K562 (cell line): ENCODE measurements at regions not wholly inside any gene's neighbourhood (a gene's known extent, or its start where the extent isn't known, plus 50 kb on each side); places are given as distances from the start of the nearest gene placed in this dataset.

Experiments
- ATAC-seq: fragments of 200-7000 bp; cut with Tn5 transposase; 3 replicates; pipeline ENCODE4 v1.9.1; 2020; ENCODE audit warnings: moderate library complexity
- BruUV-seq: library from RNA; stranded (reverse); fragments of 400-500 nt; replicated peaks from 2 replicates; lab custom pipeline; 2021; lab: Mats Ljungman, UMichigan
- CTCF ChIA-PET: fragments of 300-600 bp; formaldehyde crosslinking; extraction: SDS; loops from one replicate; lab custom pipeline; 2021; ENCODE audit warnings: low intra/inter-chr PET ratio; lab: Yijun Ruan, JAX
- POLR2A ChIA-PET: fragments of 300-600, 350-650 bp; sonication (Branson Sonifier 250); formaldehyde crosslinking; extraction: SDS; loops from one replicate; lab custom pipeline; 2021; ENCODE audit warnings: antibody characterized with exemption, inconsistent platforms; lab: Yijun Ruan, JAX
- DNase-seq, 4 experiments: peaks; one replicate each; pipeline versions ENCODE4 v3.0.0 to v3.0.0-alpha.2; 2011 to 2018; ENCODE audit warnings: low spot score in 3 of 4, mixed read lengths in 3 of 4; ENCODE audit errors: extremely low read depth in 1 of 4
- FAIRE-seq: peaks from 2 replicates; lab custom pipeline; 2011; peaks lifted over from hg19 to GRCh38; lab: Jason Lieb, UNC
- H2AFZ ChIP-seq: 2 replicates; pipeline ENCODE4 v1.6.0; 2011; ENCODE audit warnings: low read depth, low read length, control low read depth, inconsistent platforms
- H3K27ac ChIP-seq: fragments of 200-600 bp; 3 replicates; pipeline ENCODE4 v1.8.0; 2011; ENCODE audit warnings: low read depth, mild to moderate bottlenecking, control low read depth, inconsistent platforms, low read length, moderate library complexity, mixed read lengths; ENCODE audit errors: extremely low read depth
- H3K27me3 ChIP-seq, 2 experiments: fragments of 300-600 bp in 1 of 2; 2 replicates in 1 of 2; 3 replicates in 1 of 2; pipeline versions ENCODE4 v1.6.0 to v1.8.0; 2011; ENCODE audit warnings: inconsistent platforms in 2 of 2, low read length in 2 of 2, mild to moderate bottlenecking in 1 of 2, mixed read lengths in 1 of 2, moderate library complexity in 1 of 2; ENCODE audit not compliant: control insufficient read depth in 2 of 2, insufficient read depth in 2 of 2
- H3K36me3 ChIP-seq: fragments of 300-600 bp; 3 replicates; pipeline ENCODE4 v1.8.0; 2011; ENCODE audit warnings: mild to moderate bottlenecking, low read length, inconsistent platforms; ENCODE audit not compliant: control insufficient read depth, insufficient read depth
- H3K4me1 ChIP-seq, 2 experiments: fragments of 200-600 bp in 1 of 2; replicated peaks in 1 of 2; 2 replicates in 1 of 2; 3 replicates in 1 of 2; pipeline versions ENCODE4 v1.5.1 to v1.8.0; 2011; ENCODE audit warnings: inconsistent platforms in 2 of 2, low read length in 2 of 2, mild to moderate bottlenecking in 1 of 2, mixed read lengths in 1 of 2, moderate library complexity in 1 of 2; ENCODE audit not compliant: control insufficient read depth in 2 of 2, insufficient read depth in 2 of 2
- H3K4me2 ChIP-seq: 2 replicates; pipeline ENCODE4 v1.6.1; 2011; ENCODE audit warnings: low read length, control low read depth, inconsistent platforms, mixed read lengths; ENCODE audit not compliant: insufficient read depth
- H3K4me3 ChIP-seq: fragments of 200-600 bp; sonication (generic), shearing (Covaris generic); 2 replicates; pipeline ENCODE4 v1.5.1; 2016; ENCODE audit warnings: control low read depth, inconsistent platforms
- H3K79me2 ChIP-seq: fragments of 200-600 bp; 3 replicates; pipeline ENCODE4 v1.8.0; 2011; ENCODE audit warnings: low read length, inconsistent platforms; ENCODE audit not compliant: control insufficient read depth, insufficient read depth
- H3K9ac ChIP-seq, 2 experiments: 2 replicates each; pipeline versions ENCODE4 v1.6.0 to v1.6.1; 2011; ENCODE audit warnings: low read depth in 2 of 2, low read length in 2 of 2, control low read depth in 1 of 2, inconsistent platforms in 1 of 2, mild to moderate bottlenecking in 1 of 2, mixed read lengths in 1 of 2; ENCODE audit not compliant: insufficient read depth in 1 of 2
- H3K9me1 ChIP-seq: one replicate; pipeline ENCODE4 v1.6.0; 2011; ENCODE audit warnings: inconsistent platforms, mild to moderate bottlenecking, low read length, moderate library complexity; ENCODE audit not compliant: control insufficient read depth, insufficient read depth
- H3K9me3 ChIP-seq: replicated peaks from 2 replicates; pipeline ENCODE4 v1.5.1; 2011; ENCODE audit warnings: low read depth, low read length, inconsistent platforms; ENCODE audit not compliant: control insufficient read depth, insufficient read depth
- H4K20me1 ChIP-seq: replicated peaks from 2 replicates; pipeline ENCODE4 v1.6.1; 2011; ENCODE audit warnings: low read length, inconsistent platforms, mixed read lengths; ENCODE audit not compliant: control insufficient read depth, insufficient read depth
- ARID2 ChIP-seq: fragments of 450-650 bp; IDR thresholded peaks from 2 replicates; pipeline ENCODE4 v1.6.1; 2017; ENCODE audit warnings: antibody characterized with exemption, mild to moderate bottlenecking
- C11orf30 ChIP-seq: fragments of 450-650 bp; IDR thresholded peaks from 2 replicates; pipeline ENCODE4 v1.6.1; 2016; ENCODE audit warnings: low read depth, mild to moderate bottlenecking
- GTF2A2 ChIP-seq: IDR thresholded peaks from 2 replicates; pipeline ENCODE4 v1.6.1; 2016; ENCODE audit warnings: mild to moderate bottlenecking, missing genetic modification characterization, missing compliant biosample characterization
- HCFC1 ChIP-seq: IDR thresholded peaks from 2 replicates; pipeline ENCODE4 v1.6.1; 2012; ENCODE audit warnings: low read depth, low read length, improper control_type of control experiment
- HNRNPH1 ChIP-seq: fragments of 200-400 bp; formaldehyde crosslinking; optimal IDR thresholded peaks from 2 replicates; pipeline ENCODE3; 2017; ENCODE audit warnings: low read depth, mild to moderate bottlenecking, low read length, moderate library complexity
- L3MBTL2 ChIP-seq: fragments of 450-650 bp; IDR thresholded peaks from 2 replicates; pipeline ENCODE4 v1.6.1; 2016; ENCODE audit warnings: mild to moderate bottlenecking, moderate library complexity
- MBD2 ChIP-seq: sonication (generic); IDR thresholded peaks from 2 replicates; pipeline ENCODE4 v1.6.1; 2016; ENCODE audit warnings: low read depth, borderline replicate concordance
- NELFE ChIP-seq: IDR thresholded peaks from 2 replicates; pipeline ENCODE4 v1.6.1; 2011; ENCODE audit warnings: mild to moderate bottlenecking; ENCODE audit not compliant: insufficient read depth, insufficient read length
- NR2C1 ChIP-seq, 2 experiments: fragments of 450-650 bp; IDR thresholded peaks; 2 replicates each; pipeline ENCODE4 v1.6.1; 2017; ENCODE audit warnings: mild to moderate bottlenecking in 2 of 2, antibody characterized with exemption in 1 of 2, inconsistent platforms in 1 of 2, missing compliant biosample characterization in 1 of 2, missing genetic modification characterization in 1 of 2
- RUNX1 ChIP-seq: sonication (generic); IDR thresholded peaks from 2 replicates; pipeline ENCODE4 v1.6.1; 2016; ENCODE audit warnings: antibody characterized with exemption, low read depth
- SP2 ChIP-seq: IDR thresholded peaks from 2 replicates; pipeline ENCODE4 v1.6.1; 2011; ENCODE audit warnings: mild to moderate bottlenecking, low read depth, low read length, moderate library complexity; ENCODE audit not compliant: poor library complexity, severe bottlenecking; ENCODE audit errors: extremely low read depth
- TAF1 ChIP-seq: IDR thresholded peaks from 2 replicates; pipeline ENCODE4 v1.6.1; 2011; ENCODE audit warnings: mild to moderate bottlenecking, low read length, moderate library complexity; ENCODE audit not compliant: insufficient read depth, control insufficient read depth, severe bottlenecking; ENCODE audit errors: extremely low read depth
- ZBTB17 ChIP-seq: fragments of 450-650 bp; formaldehyde crosslinking; IDR thresholded peaks from 2 replicates; pipeline ENCODE4 v1.4.0; 2020; ENCODE audit warnings: mild to moderate bottlenecking
- ZKSCAN3 ChIP-seq: fragments of 250-450 bp; sonication (Bioruptor Pico); IDR thresholded peaks from 2 replicates; pipeline ENCODE4 v1.4.0; 2020
- WGBS: fragments of 100-300 bp; shearing (Covaris generic); methylation state at CpG from one replicate; pipeline ENCODE4 v1.1.6; 2016; ENCODE audit warnings: low coverage, mixed read lengths; ENCODE audit not compliant: insufficient coverage; ENCODE audit errors: missing lambda C conversion rate; 5-methylcytosine and 5-hydroxymethylcytosine counted together
- in situ Hi-C: fragments of 300-500 bp; cut with MboI; formaldehyde crosslinking; loops from 4 replicates; pipeline ENCODE4 v1.15.0; 2018; ENCODE audit warnings: inconsistent platforms, mixed read lengths
- intact Hi-C: fragments of 100-400 bp; cut with micrococcal nuclease; formaldehyde crosslinking; loops from 2 replicates; pipeline ENCODE4 v1.14.2; 2022
- TF ChIP-seq, protein P1 (sequence below): fragments of 150-350 bp; IDR thresholded peaks from 2 replicates; pipeline ENCODE4 v1.6.1; 2014; ENCODE audit warnings: low read depth, mild to moderate bottlenecking, low read length, borderline replicate concordance
- TF ChIP-seq, protein P2 (sequence below): sonication (generic); formaldehyde crosslinking; IDR thresholded peaks from 2 replicates; pipeline ENCODE4 v1.8.0; 2022; ENCODE audit warnings: mild to moderate bottlenecking, missing genetic modification reagents

DNA sequence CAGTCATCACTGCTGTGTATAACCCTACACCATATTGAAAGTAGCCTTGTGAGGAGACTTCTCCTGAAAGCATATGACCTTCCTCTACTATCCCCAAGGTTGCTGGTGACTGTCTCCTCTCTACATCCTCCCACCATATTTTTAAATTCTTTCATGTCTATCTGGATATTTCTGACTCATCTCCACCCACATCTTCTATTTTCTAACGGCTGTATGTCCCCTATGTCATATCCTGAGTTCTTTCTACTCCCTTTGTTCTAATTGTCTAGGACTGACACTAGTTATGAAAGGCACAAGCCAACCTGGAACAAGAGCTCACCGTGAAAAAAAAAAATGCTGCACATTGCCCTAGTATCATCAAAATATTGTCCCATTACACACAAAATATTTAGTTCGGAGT is 218.3 kb upstream of the ZNF462 start (continued):
- TF ChIP-seq, protein P1, sequence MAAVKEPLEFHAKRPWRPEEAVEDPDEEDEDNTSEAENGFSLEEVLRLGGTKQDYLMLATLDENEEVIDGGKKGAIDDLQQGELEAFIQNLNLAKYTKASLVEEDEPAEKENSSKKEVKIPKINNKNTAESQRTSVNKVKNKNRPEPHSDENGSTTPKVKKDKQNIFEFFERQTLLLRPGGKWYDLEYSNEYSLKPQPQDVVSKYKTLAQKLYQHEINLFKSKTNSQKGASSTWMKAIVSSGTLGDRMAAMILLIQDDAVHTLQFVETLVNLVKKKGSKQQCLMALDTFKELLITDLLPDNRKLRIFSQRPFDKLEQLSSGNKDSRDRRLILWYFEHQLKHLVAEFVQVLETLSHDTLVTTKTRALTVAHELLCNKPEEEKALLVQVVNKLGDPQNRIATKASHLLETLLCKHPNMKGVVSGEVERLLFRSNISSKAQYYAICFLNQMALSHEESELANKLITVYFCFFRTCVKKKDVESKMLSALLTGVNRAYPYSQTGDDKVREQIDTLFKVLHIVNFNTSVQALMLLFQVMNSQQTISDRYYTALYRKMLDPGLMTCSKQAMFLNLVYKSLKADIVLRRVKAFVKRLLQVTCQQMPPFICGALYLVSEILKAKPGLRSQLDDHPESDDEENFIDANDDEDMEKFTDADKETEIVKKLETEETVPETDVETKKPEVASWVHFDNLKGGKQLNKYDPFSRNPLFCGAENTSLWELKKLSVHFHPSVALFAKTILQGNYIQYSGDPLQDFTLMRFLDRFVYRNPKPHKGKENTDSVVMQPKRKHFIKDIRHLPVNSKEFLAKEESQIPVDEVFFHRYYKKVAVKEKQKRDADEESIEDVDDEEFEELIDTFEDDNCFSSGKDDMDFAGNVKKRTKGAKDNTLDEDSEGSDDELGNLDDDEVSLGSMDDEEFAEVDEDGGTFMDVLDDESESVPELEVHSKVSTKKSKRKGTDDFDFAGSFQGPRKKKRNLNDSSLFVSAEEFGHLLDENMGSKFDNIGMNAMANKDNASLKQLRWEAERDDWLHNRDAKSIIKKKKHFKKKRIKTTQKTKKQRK: no peak
- TF ChIP-seq ARID2: no peak

DNA sequence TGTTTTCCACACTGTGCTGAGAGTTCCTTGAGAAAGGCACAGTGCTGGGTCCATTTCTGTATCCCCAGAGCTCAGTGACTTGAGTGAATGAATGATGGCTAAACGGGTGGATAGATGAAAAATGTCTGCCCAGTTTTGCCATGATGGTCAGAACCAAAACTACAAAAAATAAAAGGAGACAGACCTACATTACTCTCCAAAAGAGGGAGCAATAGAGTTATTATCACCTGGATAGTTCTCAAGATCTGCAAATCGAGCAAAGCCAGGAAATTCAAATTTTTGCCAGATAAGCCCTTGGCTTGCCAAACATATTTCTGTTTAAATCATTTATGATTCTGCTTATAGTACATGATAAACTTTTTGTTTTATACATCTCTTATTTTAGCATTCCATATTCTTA is 214.2 kb upstream of the ZNF462 start:
- FAIRE-seq (no peak), ATAC-seq (no peak), DNase-seq (no peak)
- Histone ChIP-seq H4K20me1 (no peaks in the 10 kb centered on the region), H3K9me1 (no peaks in the 10 kb centered on the region), H3K36me3 (no peaks in the 10 kb centered on the region), H3K9me3 (no peaks in the 10 kb centered on the region), H3K4me3 (no peak overlapping the region), H2AFZ (no peak overlapping the region), H3K4me1 (no peaks in the 10 kb centered on the region), H3K79me2 (no peaks in the 10 kb centered on the region), H3K27me3 (no peaks in the 10 kb centered on the region), H3K27ac (no peak overlapping the region), H3K9ac (no peak overlapping the region), H3K4me2 (no peak overlapping the region)
- WGBS: 0% methylated on average over 2 of the region's 2 CpGs
- CTCF ChIA-PET: no interaction called here
- BruUV-seq: no TSS peak
- in situ Hi-C loops (no loop called here), intact Hi-C loops (no loop called here)
- TF ChIP-seq C11orf30 (no peak), L3MBTL2 (no peak), HNRNPH1 (no peak), ZBTB17 (no peak), GTF2A2 (tag) (no peak), RUNX1 (no peak), SP2 (no peak), NELFE (no peak), NR2C1 (IDR thresholded peaks at IDR 0.05) (no peak), NR2C1 (tag; IDR thresholded peaks at IDR 0.05) (no peak), HCFC1 (no peak), TAF1 (no peak), ZKSCAN3 (CRISPR knock-in tag) (no peak), MBD2 (no peak)
- TF ChIP-seq, protein P2, sequence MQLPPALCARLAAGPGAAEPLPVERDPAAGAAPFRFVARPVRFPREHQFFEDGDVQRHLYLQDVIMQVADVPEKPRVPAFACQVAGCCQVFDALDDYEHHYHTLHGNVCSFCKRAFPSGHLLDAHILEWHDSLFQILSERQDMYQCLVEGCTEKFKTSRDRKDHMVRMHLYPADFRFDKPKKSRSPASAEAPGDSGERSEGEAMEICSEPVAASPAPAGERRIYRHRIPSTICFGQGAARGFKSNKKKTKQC (CRISPR knock-in tag): no peak
- POLR2A ChIA-PET: no interaction called here
